ENCODE measurements at regions not wholly inside any gene's neighbourhood (a gene's known extent, or its start where the extent isn't known, plus 50 kb on each side); places are given as distances from the start of the nearest gene placed in this dataset.
"Not testable (repeated sequence)": the region's sequence is repeated elsewhere in the genome, so short reads cannot be mapped to it uniquely, and the experiment has no call there.

- intact Hi-C loops (cut with micrococcal nuclease) = no loop called here
These were observed 1937.7 kb upstream of the DEFB115 start for GRCh38 chr20:29319725-29320124.

DNA sequence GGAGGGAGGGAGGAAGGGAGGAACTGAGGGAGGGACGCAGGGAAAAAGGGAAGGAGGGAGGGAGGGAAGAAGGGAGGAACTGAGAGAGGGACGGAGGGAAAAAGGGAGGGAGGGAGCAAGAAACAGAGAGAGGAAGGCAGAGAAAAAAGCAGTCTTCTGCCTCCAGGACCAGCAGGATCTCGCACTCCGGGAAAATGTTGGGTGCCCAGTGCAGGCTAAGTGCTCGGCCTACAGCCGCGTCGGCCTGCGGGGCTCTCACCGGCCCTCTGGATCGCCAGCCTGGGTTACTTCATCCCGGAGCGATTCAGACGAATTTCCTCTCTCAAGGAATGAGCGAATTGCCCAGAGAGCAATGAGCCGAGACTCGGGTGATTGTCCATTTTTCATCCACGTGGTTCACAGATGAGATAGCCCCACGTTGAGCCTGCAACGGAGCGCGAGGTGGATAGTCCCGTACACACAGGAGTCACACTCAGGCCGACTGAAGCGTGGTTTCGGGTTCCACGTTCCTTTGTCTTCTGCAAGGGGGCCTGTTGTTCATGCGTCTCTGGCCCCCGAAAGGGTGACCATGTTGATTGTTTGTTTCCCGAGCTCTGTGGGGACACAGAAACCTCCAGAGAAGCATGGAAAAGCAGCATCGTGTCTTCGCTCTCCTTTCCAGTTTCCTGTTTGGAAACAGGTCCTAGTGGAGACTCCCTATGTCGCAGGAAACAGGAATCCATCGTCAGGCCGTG lies 1937.1 kb upstream of the DEFB115 start:
- intact Hi-C loops (cut with micrococcal nuclease) = not testable (repeated sequence)

GRCh38 chr20:29323631-29324515 lies 1933.6 kb upstream of the DEFB115 start:
- intact Hi-C loops (cut with micrococcal nuclease) = loop anchor here (2.0 kb wide), 1 partner anchor 17 kb away; no protein-coding TSS in a partner anchor

DNA sequence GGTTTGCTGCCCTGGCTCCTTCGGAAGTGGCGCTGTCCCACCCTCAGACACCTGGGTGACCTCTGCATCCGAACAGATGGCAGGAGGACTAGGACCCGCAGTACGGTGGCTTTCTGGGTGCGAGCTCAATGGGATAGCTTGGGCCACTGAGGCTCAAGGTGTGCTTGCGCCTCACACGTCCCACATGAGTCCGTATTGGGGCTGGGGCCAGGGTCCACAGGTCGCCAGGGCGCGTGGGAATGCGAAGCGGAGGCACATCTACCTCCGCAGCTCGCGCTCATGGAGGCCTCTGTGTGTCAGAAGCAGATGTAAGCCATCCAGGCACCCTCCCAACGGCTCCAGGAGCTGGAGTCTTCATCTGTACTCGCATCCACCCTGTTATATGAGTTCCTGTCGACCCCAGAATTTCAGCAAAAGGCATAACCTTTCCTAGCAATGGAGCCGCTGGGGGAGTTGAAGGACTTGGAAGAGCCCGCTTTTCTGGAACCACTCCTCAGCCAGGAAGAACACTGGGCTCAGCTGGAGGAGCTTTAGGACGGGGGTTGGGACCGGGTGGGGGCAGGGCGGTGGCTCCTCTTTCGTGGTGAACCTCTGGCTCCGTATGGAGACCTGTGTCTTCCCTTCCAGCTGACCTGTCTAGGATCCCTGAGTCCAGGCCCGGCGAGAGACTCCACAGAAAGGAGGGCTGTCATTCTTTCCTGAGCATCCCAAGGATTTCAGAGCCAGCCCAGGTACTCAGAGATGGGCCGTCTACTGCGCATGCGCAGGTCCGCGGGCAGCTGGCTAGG lies 1932.8 kb upstream of the DEFB115 start:
- intact Hi-C loops (cut with micrococcal nuclease) = loop anchor here (2.0 to 5.0 kb wide), 3 partner anchors 18 to 1178 kb away; no protein-coding TSS in a partner anchor

DNA sequence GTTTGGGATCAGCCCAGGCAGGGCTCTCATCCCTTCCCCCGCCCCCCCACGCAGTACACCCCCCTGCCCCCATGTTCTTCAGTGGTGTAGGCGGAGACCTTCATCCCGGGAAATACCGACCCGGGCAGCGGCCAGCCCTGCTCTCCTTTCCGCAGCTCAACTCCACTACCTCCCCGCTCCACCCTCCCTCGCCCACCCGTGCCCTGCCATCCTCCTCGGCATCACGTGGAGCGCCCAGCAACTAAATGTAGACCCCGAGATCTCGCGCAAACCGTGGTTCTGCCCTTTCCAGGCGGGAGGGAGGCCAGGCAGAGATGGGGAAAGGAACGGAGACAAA lies 1932.2 kb upstream of the DEFB115 start:
- intact Hi-C loops (cut with micrococcal nuclease) = loop anchor here (2.0 to 5.0 kb wide), 3 partner anchors 18 to 1177 kb away; no protein-coding TSS in a partner anchor

- intact Hi-C loops (cut with micrococcal nuclease) = loop anchor here (2.0 to 5.0 kb wide), 3 partner anchors 19 to 1177 kb away; no protein-coding TSS in a partner anchor
These were observed 1931.7 kb upstream of the DEFB115 start for GRCh38 chr20:29325781-29326180.

DNA sequence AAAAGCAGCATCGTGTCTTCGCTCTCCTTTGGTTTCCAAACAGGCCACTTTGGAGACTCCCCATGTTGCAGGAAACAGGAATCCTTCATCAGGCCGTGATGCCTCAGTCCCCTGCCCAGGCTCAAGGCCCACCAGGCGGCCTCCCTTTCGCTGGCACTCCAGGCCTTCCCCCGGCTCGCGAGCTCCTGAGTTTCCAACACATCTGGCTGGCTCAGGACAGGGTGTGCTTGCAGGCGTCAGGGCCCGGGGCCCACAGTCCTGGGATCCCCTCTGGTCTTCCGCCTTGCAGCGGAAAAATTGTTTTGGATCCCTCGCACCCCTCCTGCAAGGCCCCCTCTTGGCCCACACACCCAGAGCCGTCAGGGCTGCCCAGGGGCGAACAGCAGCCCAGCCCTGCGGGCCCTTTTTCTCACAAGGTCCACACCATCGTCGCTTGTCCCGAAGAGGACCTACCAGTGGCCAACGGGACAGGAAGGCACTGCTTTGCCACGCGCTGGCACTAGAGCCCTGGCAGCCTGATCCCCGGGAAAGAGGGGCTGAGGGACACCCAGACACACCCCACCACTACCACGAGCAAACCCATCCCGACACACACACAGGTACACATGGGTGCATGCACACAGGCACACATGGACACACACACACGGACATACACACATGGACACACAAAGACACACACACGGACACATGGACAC lies 1930.9 kb upstream of the DEFB115 start:
- intact Hi-C loops (cut with micrococcal nuclease) = loop anchor here (5.0 kb wide), 2 partner anchors 956 to 1176 kb away; no protein-coding TSS in a partner anchor

DNA sequence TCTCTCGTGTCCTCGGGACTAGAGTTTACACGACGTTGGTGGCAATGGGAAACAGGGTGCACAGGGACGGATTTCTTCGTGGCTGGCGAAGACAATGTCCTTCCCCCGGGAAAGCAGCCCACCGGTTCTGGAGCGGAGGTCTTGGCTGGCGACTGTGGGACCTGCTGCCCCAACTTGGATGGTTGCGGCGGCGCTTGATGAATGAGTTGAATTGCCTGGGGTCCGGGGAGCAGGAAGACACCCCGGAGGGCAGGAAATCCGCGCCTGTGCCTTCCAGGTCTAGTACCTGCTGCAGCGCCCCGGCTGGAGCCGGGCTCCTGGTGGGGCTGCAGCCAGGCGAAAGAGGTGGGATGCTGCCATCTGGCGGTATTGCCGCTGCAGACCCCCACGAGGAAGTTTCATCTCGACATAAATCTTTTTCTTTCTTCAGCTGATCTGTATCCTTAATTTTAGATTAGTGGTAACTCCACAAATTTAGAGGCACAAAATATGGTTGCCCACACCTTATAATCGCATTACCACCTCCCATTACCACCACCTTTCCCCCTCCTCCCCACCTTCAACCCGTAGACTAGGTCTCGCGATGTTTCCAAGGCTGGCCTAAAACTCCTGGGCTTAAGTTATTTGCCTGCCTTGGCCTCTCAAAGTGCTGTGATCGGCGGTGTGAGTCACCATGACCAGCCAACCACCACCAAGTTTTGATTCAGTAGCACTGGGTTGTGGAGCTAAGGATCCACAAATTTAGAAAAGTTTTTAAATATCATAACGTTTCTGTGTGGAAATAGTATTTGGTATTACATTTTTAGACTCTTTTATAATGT lies 1929.7 kb upstream of the DEFB115 start:
- intact Hi-C loops (cut with micrococcal nuclease) = loop anchor here (1.0 to 5.0 kb wide), 3 partner anchors 21 to 1174 kb away; no protein-coding TSS in a partner anchor

DNA sequence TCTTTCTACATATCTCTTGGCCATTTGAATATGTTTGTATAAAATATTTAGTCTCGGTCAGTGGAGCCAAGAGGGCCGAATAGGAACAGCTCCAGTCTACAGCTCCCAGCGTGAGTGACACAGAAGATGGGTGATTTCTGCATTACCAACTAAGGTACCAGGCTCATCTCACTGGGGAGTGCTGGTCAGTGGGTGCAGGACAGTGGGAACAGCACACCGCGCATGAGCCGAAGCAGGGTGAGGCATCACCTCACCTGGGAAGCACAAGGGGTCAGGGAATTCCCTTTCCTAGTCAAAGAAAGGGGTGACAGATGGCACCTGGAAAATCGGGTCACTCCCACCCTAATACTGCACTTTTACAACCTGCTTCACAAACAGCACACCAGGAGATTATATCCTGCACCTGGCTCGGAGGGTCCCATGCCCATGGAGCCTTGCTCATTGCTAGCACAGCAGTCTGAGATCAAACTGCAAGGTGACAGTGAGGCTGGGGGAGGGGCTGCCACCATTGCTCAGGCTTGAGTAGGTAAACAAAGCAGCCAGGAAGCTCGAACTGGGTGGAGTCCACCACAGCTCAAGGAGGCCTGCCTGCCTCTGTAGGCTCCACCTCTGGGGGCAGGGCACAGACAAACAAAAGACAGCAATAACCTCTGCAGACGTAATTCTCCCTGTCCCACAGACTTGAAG lies 1926.9 kb upstream of the DEFB115 start:
- intact Hi-C loops (cut with micrococcal nuclease) = not testable (repeated sequence)

DNA sequence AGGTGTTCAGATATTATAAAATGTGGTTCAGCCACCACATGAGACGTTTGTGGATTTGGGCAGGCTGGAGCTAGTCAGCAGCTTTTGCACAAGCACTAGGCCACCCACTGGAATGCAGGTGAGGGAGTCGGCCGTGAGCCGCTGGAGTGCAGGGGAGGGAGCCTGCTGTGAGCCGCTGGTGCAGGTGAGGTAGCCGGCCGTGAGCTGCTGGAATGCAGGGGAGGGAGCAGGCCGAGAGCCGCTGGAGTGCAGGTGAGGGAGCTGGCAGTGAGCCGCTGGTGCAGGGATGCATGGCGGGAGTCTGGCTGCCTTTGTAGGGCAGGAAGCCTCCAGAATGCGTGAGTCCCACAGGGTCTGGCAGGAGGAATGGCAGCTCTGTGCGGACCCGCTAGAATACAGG lies 1907.6 kb upstream of the DEFB115 start:
- intact Hi-C loops (cut with micrococcal nuclease) = no loop called here

DNA sequence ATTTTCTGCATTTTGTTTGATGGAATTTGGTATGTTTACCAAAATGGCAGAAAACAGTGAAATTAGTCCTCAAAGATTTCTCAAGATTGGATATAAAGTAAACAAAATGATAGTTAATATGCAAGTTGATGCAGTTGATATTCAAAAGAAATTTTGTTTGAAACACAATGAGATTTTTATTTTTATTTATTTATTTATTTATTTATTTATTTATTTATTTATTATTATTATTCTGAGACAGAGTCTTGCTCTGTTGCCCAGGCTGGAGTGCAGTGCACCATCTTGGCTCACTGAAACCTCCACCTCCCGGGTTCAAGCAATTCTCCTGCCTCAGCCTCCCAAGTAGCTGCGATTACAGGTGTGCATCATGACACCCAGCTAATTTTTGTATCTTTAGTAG lies 1881.5 kb upstream of the DEFB115 start:
- intact Hi-C loops (cut with micrococcal nuclease) = not testable (repeated sequence)

GRCh38 chr20:29392853-29393252 lies 1864.6 kb upstream of the DEFB115 start:
- intact Hi-C loops (cut with micrococcal nuclease) = not testable (repeated sequence)

DNA sequence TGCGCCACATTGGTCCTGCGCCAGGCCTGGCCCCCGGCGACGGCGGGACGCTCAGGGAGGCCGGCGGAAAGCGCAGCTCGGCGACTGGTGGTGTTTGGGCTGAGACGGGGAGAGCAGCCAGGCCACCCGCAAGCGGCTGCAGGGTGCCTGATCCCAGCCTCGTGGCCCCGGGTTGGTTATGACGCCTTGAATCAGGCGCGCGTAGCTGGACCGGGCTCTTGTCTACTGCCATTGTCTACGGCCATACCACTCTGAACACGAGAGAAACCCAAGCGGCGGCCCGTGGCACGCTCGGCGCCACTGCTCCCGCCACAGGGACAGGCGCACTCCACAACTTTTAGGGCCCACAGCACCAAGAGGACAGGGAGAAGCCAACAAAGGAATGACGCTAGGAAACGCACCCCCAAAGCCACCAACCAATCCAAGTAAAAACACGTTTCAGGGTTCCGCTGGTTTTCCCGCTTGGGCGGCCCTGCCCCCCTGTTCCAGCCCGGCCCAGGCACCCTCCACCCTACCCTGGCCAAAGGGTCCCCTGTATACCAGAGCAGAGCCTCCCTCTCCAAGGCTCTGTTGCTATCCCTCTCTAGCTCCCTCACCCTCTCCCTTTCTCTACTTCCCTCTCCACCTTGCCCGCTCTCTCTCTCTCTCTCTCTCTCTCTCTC lies 1849.3 kb upstream of the DEFB115 start:
- intact Hi-C loops (cut with micrococcal nuclease) = no loop called here

GRCh38 chr20:29408707-29409106 lies 1848.8 kb upstream of the DEFB115 start:
- intact Hi-C loops (cut with micrococcal nuclease) = not testable (repeated sequence)

DNA sequence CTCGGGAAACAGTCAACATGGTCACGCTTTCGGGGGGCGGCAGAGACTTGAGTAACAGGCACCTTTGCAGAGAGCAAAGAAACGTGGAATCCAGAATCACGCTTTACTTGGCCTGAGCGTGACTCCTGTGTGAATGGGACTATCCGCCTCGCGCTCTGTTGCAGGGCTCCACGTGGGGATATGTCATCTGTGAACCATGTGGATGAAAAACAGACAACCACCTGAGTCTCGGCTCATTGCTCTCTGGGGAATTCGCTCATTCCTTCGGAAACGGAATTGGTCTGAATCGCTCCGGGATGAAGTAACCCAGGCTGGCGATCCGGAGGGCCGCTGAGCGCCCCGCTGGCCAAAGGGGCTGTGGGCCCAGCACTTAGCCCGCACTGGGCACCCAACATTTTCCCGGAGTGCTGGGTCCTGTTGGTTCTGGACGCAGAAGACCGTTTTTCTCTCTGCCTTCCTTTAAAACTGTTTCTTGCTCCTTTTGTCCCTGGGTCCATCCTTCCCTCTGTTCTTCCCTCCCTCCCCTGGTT lies 1848.2 kb upstream of the DEFB115 start:
- intact Hi-C loops (cut with micrococcal nuclease) = not testable (repeated sequence)

DNA sequence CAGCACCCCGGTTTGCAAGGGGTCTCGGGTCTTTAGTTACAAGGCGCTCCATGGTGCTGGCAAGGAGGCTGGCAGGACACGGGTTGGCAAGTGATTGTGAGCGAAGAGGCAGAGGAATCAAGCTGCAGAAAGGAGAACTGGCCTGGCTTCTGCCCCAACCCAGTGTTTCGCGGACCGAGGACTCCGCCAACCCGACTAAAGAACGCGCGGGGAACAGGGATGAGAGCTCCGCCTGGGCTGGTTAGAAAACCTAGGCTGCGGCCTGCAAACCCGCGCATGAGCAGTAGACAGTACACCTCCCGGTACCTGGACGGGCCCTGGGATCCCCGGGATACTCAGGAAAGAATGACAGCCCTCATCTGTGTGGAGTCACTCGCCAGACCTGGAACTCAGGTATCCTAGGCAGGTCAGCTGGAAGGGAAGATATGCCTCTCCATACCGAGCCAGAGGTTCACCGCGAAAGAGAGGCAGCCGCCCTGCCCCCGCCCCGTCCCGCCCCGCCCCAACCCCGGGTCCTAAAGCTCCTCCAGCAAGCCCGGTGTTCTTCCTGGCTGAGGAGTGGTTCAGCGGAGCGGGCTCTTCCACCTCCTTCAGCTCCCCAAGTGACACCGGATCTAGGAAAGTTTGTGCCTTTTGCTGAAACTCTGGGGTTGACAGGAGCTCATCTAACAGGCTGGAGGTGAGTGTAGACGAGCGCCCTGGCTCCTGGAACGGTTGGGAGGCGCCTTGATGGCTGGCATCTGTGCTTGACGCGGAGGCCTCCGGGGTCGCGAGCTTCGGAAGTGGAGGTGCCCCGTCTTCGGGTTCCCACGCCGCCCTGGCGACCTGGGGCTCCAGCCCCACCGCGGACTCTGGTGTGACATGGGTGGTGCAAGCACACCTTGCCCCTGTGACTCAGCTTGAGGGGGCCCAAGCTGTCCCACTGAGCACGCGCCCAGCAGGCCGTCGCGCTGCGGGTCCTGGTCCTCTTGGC lies 1847.3 kb upstream of the DEFB115 start:
- intact Hi-C loops (cut with micrococcal nuclease) = no loop called here

DNA sequence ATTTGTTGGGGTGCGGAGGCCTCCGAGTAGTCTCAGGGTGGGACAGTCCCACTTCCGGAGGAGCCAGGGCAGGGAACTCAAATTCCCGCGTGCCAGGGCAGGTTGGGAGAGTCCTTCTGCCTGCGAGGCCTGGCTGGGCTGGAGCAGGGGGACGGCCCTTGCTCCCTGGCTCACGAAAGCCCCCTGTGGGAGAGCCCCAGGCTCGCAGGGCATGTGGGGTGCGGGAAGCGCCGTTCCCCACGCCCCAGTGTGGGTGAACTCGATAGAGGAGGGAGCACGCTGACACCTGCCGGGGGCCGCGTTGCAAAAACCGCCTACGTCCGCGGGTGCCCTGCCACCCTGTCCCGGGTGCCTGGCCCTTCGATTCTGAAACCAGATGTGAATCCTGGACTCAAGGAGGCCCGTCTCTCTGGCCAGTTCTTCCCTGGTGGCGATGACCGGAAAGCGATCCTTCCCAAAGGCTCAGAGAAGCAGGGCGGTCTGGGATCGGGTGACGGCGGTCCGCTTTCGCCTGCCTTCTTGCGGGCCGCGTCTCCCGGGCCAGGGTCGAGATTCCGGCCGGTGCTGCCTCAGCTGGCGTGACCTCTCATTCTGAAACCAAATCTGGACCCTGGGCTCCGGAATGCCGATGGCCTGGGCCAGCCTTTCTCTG lies 1846.5 kb upstream of the DEFB115 start:
- intact Hi-C loops (cut with micrococcal nuclease) = no loop called here

Data from T-helper 1 cell treated with Interleukin-12 subunit alpha and Interleukin-12 subunit beta and Interleukin-4 antibody, amounts not matched to agents 30 ng/mL and 1 ng/mL, for 36 hours (primary cell).